Stimulated activated CD4-positive, alpha-beta T cell treated with anti-CD3 and anti-CD28 coated beads, TNF-alpha, amount 100 ng/mL, for 1 hour (primary cell): ENCODE measurements at regions not wholly inside any gene's neighbourhood (a gene's known extent, or its start where the extent isn't known, plus 50 kb on each side); places are given as distances from the start of the nearest gene placed in this dataset.

Experiments used
- DNase-seq, 3 donors: peaks; one replicate each; pipeline ENCODE4 v3.0.0-alpha.2; 2020; ENCODE audit warnings: low read depth in 3 of 3, low spot score in 1 of 3

- DNase-seq = no peak
These were observed 183.3 kb upstream of the ROPN1 start for GRCh38 chr3:124174910-124175874.

- no peak for DNase-seq
These were observed 185.1 kb upstream of the ROPN1 start for GRCh38 chr3:124177071-124177470.

GRCh38 chr3:124178531-124178930 is 186.6 kb upstream of the ROPN1 start:
- DNase-seq = no peak

- DNase-seq = no peak
These were observed 208.5 kb upstream of the ROPN1 start for GRCh38 chr3:124200407-124200806.

- no peak for DNase-seq
These were observed 209.3 kb upstream of the ROPN1 start for GRCh38 chr3:124201226-124201625.

- no peak for DNase-seq
These were observed 209.9 kb upstream of the ROPN1 start for GRCh38 chr3:124201786-124202185.

GRCh38 chr3:124202754-124203153 is 210.8 kb upstream of the ROPN1 start:
- DNase-seq = no peak

- no peak for DNase-seq
These were observed 211.4 kb upstream of the ROPN1 start for GRCh38 chr3:124203292-124203691.

GRCh38 chr3:124206225-124207055 is 214.5 kb upstream of the ROPN1 start:
- no peak for DNase-seq

GRCh38 chr3:124207077-124207476 is 215.2 kb upstream of the ROPN1 start:
- no peak for DNase-seq

GRCh38 chr3:124207873-124208485 is 216.1 kb upstream of the ROPN1 start:
- no peak for DNase-seq

- DNase-seq = no peak
These were observed 217.5 kb upstream of the ROPN1 start for GRCh38 chr3:124209426-124209825.

- DNase-seq = no peak
These were observed 219.0 kb upstream of the ROPN1 start for GRCh38 chr3:124210899-124211298.

- DNase-seq = no peak
These were observed 221.7 kb upstream of the ROPN1 start for GRCh38 chr3:124213641-124214040.

- DNase-seq = no peak
These were observed 225.6 kb upstream of the ROPN1 start for GRCh38 chr3:124217542-124217941.

- no peak for DNase-seq
These were observed 229.5 kb upstream of the ROPN1 start for GRCh38 chr3:124221422-124221821.

GRCh38 chr3:124223853-124224252 is 231.9 kb upstream of the ROPN1 start:
- DNase-seq = no peak

GRCh38 chr3:124227150-124227630 is 235.3 kb upstream of the ROPN1 start:
- no peak for DNase-seq

- no peak for DNase-seq
These were observed 237.5 kb upstream of the ROPN1 start for GRCh38 chr3:124229420-124229819.

- no peak for DNase-seq
These were observed 237.9 kb upstream of the ROPN1 start for GRCh38 chr3:124229836-124230235.

GRCh38 chr3:124230432-124230831 is 238.5 kb upstream of the ROPN1 start:
- DNase-seq = no peak
